SK-N-SH (cell line): ENCODE measurements at regions not wholly inside any gene's neighbourhood (a gene's known extent, or its start where the extent isn't known, plus 50 kb on each side); places are given as distances from the start of the nearest gene placed in this dataset.

Experiments
- CTCF ChIA-PET: fragments of 300-600, 350-600 bp; formaldehyde crosslinking; extraction: SDS; loops from one replicate; lab custom pipeline; 2021; lab: Yijun Ruan, JAX
- POLR2A ChIA-PET: fragments of 350-600 bp; sonication (Branson Sonifier 250); formaldehyde crosslinking; extraction: SDS; loops from one replicate; lab custom pipeline; 2020; ENCODE audit warnings: antibody characterized with exemption, inconsistent platforms; lab: Yijun Ruan, JAX
- DNase-seq: peaks from one replicate; pipeline ENCODE4 v3.0.0; 2012
- H2AFZ ChIP-seq: fragments of 200-600 bp; sonication (generic); 2 replicates; pipeline ENCODE4 v1.8.1; 2016; ENCODE audit warnings: antibody characterized with exemption, mild to moderate bottlenecking, low read depth
- H3F3A ChIP-seq: fragments of 200-600 bp; sonication (generic); replicated peaks from 2 replicates; pipeline ENCODE3; 2016; ENCODE audit warnings: antibody characterized with exemption, mild to moderate bottlenecking; ENCODE audit not compliant: insufficient read depth
- H3K27ac ChIP-seq, 2 experiments: fragments of 200-500 bp in 1 of 2; fragments of 200-600 bp in 1 of 2; sonication (Bioruptor generic) in 1 of 2; sonication (generic), shearing (Covaris generic) in 1 of 2; 2 replicates each; pipeline versions ENCODE4 v1.5.1 to v1.6.1; 2014 to 2016; ENCODE audit warnings: low read depth in 2 of 2, inconsistent platforms in 1 of 2, low read length in 1 of 2, mild to moderate bottlenecking in 1 of 2, mixed read lengths in 1 of 2
- H3K27me3 ChIP-seq: fragments of 200-600 bp; sonication (generic), shearing (Covaris generic); 2 replicates; pipeline ENCODE4 v1.6.1; 2016; ENCODE audit warnings: mixed run types; ENCODE audit not compliant: insufficient read depth
- H3K36me3 ChIP-seq, 2 experiments: fragments of 200-500 bp in 1 of 2; fragments of 200-600 bp in 1 of 2; sonication (Bioruptor generic) in 1 of 2; sonication (generic) in 1 of 2; replicated peaks in 1 of 2; 2 replicates each; pipeline versions ENCODE3 to v1.5.1; 2014 to 2016; ENCODE audit warnings: low read length in 1 of 2, mild to moderate bottlenecking in 1 of 2; ENCODE audit not compliant: insufficient read depth in 2 of 2, control insufficient read depth in 1 of 2
- H3K4me1 ChIP-seq, 2 experiments: fragments of 200-500 bp in 1 of 2; fragments of 200-600 bp in 1 of 2; sonication (Bioruptor generic) in 1 of 2; sonication (generic), shearing (Covaris generic) in 1 of 2; 2 replicates each; pipeline versions ENCODE4 v1.5.1 to v1.6.1; 2014 to 2016; ENCODE audit warnings: low read depth in 1 of 2, low read length in 1 of 2, mixed run types in 1 of 2; ENCODE audit not compliant: insufficient read depth in 2 of 2, control insufficient read depth in 1 of 2
- H3K4me2 ChIP-seq: fragments of 200-600 bp; sonication (generic), shearing (Covaris generic); 2 replicates; pipeline ENCODE4 v1.6.1; 2017; ENCODE audit warnings: mixed run types
- H3K4me3 ChIP-seq, 2 experiments: fragments of 200-500 bp in 1 of 2; fragments of 200-600 bp in 1 of 2; sonication (Bioruptor generic) in 1 of 2; sonication (generic), shearing (Covaris generic) in 1 of 2; 2 replicates each; pipeline versions ENCODE4 v1.5.1 to v1.8.1; 2014 to 2016; ENCODE audit warnings: low read depth in 2 of 2, inconsistent platforms in 1 of 2, low read length in 1 of 2, mild to moderate bottlenecking in 1 of 2, mixed read lengths in 1 of 2, moderate library complexity in 1 of 2
- H3K79me2 ChIP-seq: fragments of 200-600 bp; sonication (generic); 2 replicates; pipeline ENCODE4 v1.8.1; 2017; ENCODE audit warnings: mild to moderate bottlenecking; ENCODE audit not compliant: insufficient read depth
- H3K9ac ChIP-seq: fragments of 200-600 bp; sonication (generic); 2 replicates; pipeline ENCODE4 v1.6.1; 2017; ENCODE audit warnings: mixed run types
- H3K9me2 ChIP-seq: fragments of 200-600 bp; sonication (generic); 2 replicates; pipeline ENCODE4 v1.6.1; 2017; ENCODE audit warnings: mixed run types
- H3K9me3 ChIP-seq: fragments of 200-600 bp; sonication (generic); 2 replicates; pipeline ENCODE4 v1.6.1; 2017; ENCODE audit warnings: mixed run types, mild to moderate bottlenecking, moderate library complexity
- H4K20me1 ChIP-seq: fragments of 200-600 bp; sonication (generic); 2 replicates; pipeline ENCODE4 v1.6.1; 2017; ENCODE audit warnings: mild to moderate bottlenecking, mixed run types; ENCODE audit not compliant: insufficient read depth
- CHD2 ChIP-seq: fragments of 150-350 bp; IDR thresholded peaks from 2 replicates; pipeline ENCODE4 v1.6.1; 2018; ENCODE audit warnings: low read length; ENCODE audit not compliant: partially characterized antibody
- ELF1 ChIP-seq: IDR thresholded peaks from 2 replicates; pipeline ENCODE4 v1.4.0; 2012
- FOSL2 ChIP-seq: IDR thresholded peaks from 2 replicates; pipeline ENCODE4 v1.4.0; 2012; ENCODE audit warnings: low read depth, mild to moderate bottlenecking, moderate library complexity, borderline replicate concordance
- GABPA ChIP-seq: IDR thresholded peaks from 2 replicates; pipeline ENCODE4 v1.4.0; 2012; ENCODE audit warnings: low read depth, mild to moderate bottlenecking
- IRF3 ChIP-seq: fragments of 150-350 bp; IDR thresholded peaks from 2 replicates; pipeline ENCODE4 v1.6.1; 2016; ENCODE audit warnings: mild to moderate bottlenecking, low read depth, low read length
- MAX ChIP-seq: IDR thresholded peaks from 2 replicates; pipeline ENCODE4 v1.4.0; 2012; ENCODE audit warnings: low read depth
- MEF2A ChIP-seq: IDR thresholded peaks from 2 replicates; pipeline ENCODE4 v1.4.0; 2012; ENCODE audit warnings: low read depth, borderline replicate concordance
- POLR2AphosphoS5 ChIP-seq: IDR thresholded peaks from 2 replicates; pipeline ENCODE4 v1.6.1; 2012; ENCODE audit warnings: low read depth, low read length
- RAD21 ChIP-seq: IDR thresholded peaks from 2 replicates; pipeline ENCODE4 v1.6.1; 2012; ENCODE audit warnings: mild to moderate bottlenecking, low read length
- RXRA ChIP-seq: IDR thresholded peaks from 2 replicates; pipeline ENCODE4 v1.4.0; 2012; ENCODE audit warnings: low read depth, mild to moderate bottlenecking, borderline replicate concordance
- SIN3A ChIP-seq: IDR thresholded peaks from 2 replicates; pipeline ENCODE4 v1.6.1; 2012; ENCODE audit warnings: low read depth, mild to moderate bottlenecking, low read length, moderate library complexity, borderline replicate concordance
- SMC3 ChIP-seq: IDR thresholded peaks from 2 replicates; pipeline ENCODE4 v1.6.1; 2012; ENCODE audit warnings: low read depth, low read length, improper control_type of control experiment
- TCF12 ChIP-seq: IDR thresholded peaks from 2 replicates; pipeline ENCODE4 v1.4.0; 2012
- USF1 ChIP-seq: IDR thresholded peaks from 2 replicates; pipeline ENCODE4 v1.4.0; 2012; ENCODE audit warnings: low read depth, borderline replicate concordance
- USF2 ChIP-seq: fragments of 150-350 bp; IDR thresholded peaks from 2 replicates; pipeline ENCODE4 v1.6.1; 2017; ENCODE audit warnings: antibody characterized with exemption, low read length, low read depth, borderline replicate concordance
- ZBTB33 ChIP-seq: IDR thresholded peaks from 2 replicates; pipeline ENCODE4 v1.4.0; 2012; ENCODE audit warnings: low read depth, borderline replicate concordance
- WGBS: methylation state at CpG from one replicate; pipeline ENCODE4 v1.1.6; 2017; ENCODE audit warnings: low lambda C conversion rate; 5-methylcytosine and 5-hydroxymethylcytosine counted together

GRCh38 chr11:42631220-42631843 lies 680.5 kb upstream of the API5 start:
- ChIA-PET CTCF (interaction anchor here (0.6 to 2.0 kb wide), 30 partner anchors 9 to 1182 kb away, joined by 3 to 14 read pairs (median 3); no protein-coding TSS in a partner anchor), POLR2A (no interaction called here)
- H3K27ac ChIP-seq: no peak overlapping the region
- DNase-seq: peak; percentile 33
- H3K9me3 ChIP-seq: no peaks in the 10 kb centered on the region
- H3K79me2 ChIP-seq: no peaks in the 10 kb centered on the region
- no peak overlapping the region for H3K4me3 ChIP-seq
- H2AFZ ChIP-seq: no peak overlapping the region
- H3K36me3 ChIP-seq: no peaks in the 10 kb centered on the region
- WGBS: 17% methylated on average over 2 of the region's 2 CpGs
- H3F3A ChIP-seq: no peaks in the 10 kb centered on the region
- no peaks in the 10 kb centered on the region for H3K27me3 ChIP-seq
- H3K4me1 ChIP-seq: no peaks in the 10 kb centered on the region
- no peak overlapping the region for H3K9ac ChIP-seq
- TF ChIP-seq POLR2AphosphoS5 (no peak), FOSL2 (no peak), RAD21 (peak; percentile 65), GABPA (no peak), SMC3 (peak; percentile 19; the same call in 1 of the 2 replicates), RXRA (no peak), TCF12 (no peak)
- H3K9me2 ChIP-seq: no peaks in the 10 kb centered on the region
- no peaks in the 10 kb centered on the region for H4K20me1 ChIP-seq
- H3K4me2 ChIP-seq: no peak overlapping the region

- CTCF ChIA-PET: no interaction called here
- no peaks in the 10 kb centered on the region for H3K27me3 ChIP-seq
- TF ChIP-seq ELF1: no peak
- H4K20me1 ChIP-seq: no peaks in the 10 kb centered on the region
- no peak overlapping the region for H2AFZ ChIP-seq
- H3F3A ChIP-seq: no peaks in the 10 kb centered on the region
- H3K27ac ChIP-seq: no peak overlapping the region
- no peak overlapping the region for H3K4me2 ChIP-seq
- DNase-seq: no peak
- POLR2A ChIA-PET: no interaction called here
- no peaks in the 10 kb centered on the region for H3K9me2 ChIP-seq
- no peak overlapping the region for H3K9ac ChIP-seq
- H3K4me3 ChIP-seq: no peak overlapping the region
- 8% methylated on average over 1 of the region's 1 CpG for WGBS
- no peaks in the 10 kb centered on the region for H3K4me1 ChIP-seq
- H3K36me3 ChIP-seq: no peaks in the 10 kb centered on the region
- no peaks in the 10 kb centered on the region for H3K9me3 ChIP-seq
- H3K79me2 ChIP-seq: no peaks in the 10 kb centered on the region
These were observed 664.8 kb upstream of the API5 start for GRCh38 chr11:42646959-42647358.

- Histone ChIP-seq H3K27me3 (no peaks in the 10 kb centered on the region), H3K4me3 (no peak overlapping the region), H3K4me1 (no peaks in the 10 kb centered on the region), H4K20me1 (no peaks in the 10 kb centered on the region), H3K4me2 (no peak overlapping the region), H3K27ac (no peak overlapping the region), H3F3A (no peaks in the 10 kb centered on the region), H2AFZ (no peak overlapping the region), H3K79me2 (no peaks in the 10 kb centered on the region), H3K36me3 (no peaks in the 10 kb centered on the region), H3K9me2 (no peaks in the 10 kb centered on the region), H3K9me3 (no peaks in the 10 kb centered on the region), H3K9ac (no peak overlapping the region)
- DNase-seq: no peak
- 35% methylated on average over 3 of the region's 3 CpGs for WGBS
- POLR2A ChIA-PET: no interaction called here
- CTCF ChIA-PET: no interaction called here
- no peak for TF ChIP-seq SIN3A
- no peak for TF ChIP-seq IRF3
- no peak for TF ChIP-seq MAX
- no peak for TF ChIP-seq MEF2A
- no peak for TF ChIP-seq ZBTB33
- no peak for TF ChIP-seq USF2
- no peak for TF ChIP-seq RXRA
- no peak for TF ChIP-seq CHD2
- no peak for TF ChIP-seq USF1
These were observed 663.8 kb upstream of the API5 start for GRCh38 chr11:42647993-42648392.
